ENCODE measurements at regions not wholly inside any gene's neighbourhood (a gene's known extent, or its start where the extent isn't known, plus 50 kb on each side); places are given as distances from the start of the nearest gene placed in this dataset.

DNA sequence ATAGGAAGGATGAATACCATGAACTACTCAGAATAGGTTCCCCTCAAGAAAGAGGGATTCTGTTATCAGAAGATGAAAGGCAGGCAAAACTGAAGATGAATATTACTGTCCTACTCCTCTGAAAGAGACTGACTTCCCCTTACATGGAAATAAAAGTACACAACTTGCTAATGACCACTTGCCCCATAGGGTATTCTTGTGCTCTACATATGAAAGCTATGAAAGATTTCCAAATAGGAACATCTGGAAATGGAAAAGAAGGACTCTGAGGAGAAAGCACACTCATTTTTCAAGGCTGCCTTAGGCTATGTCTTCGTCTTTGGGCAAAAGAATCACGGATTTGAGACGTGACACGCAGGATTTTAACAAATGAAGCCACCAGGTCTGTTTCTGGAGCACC lies 170.1 kb upstream of the DAB1 start:
- TF ChIP-seq SIN3A (IDR thresholded peaks at IDR 0.05; ENCODE audit: borderline replicate concordance, insufficient read depth, low read length): no peak
- TF ChIP-seq, protein P1, sequence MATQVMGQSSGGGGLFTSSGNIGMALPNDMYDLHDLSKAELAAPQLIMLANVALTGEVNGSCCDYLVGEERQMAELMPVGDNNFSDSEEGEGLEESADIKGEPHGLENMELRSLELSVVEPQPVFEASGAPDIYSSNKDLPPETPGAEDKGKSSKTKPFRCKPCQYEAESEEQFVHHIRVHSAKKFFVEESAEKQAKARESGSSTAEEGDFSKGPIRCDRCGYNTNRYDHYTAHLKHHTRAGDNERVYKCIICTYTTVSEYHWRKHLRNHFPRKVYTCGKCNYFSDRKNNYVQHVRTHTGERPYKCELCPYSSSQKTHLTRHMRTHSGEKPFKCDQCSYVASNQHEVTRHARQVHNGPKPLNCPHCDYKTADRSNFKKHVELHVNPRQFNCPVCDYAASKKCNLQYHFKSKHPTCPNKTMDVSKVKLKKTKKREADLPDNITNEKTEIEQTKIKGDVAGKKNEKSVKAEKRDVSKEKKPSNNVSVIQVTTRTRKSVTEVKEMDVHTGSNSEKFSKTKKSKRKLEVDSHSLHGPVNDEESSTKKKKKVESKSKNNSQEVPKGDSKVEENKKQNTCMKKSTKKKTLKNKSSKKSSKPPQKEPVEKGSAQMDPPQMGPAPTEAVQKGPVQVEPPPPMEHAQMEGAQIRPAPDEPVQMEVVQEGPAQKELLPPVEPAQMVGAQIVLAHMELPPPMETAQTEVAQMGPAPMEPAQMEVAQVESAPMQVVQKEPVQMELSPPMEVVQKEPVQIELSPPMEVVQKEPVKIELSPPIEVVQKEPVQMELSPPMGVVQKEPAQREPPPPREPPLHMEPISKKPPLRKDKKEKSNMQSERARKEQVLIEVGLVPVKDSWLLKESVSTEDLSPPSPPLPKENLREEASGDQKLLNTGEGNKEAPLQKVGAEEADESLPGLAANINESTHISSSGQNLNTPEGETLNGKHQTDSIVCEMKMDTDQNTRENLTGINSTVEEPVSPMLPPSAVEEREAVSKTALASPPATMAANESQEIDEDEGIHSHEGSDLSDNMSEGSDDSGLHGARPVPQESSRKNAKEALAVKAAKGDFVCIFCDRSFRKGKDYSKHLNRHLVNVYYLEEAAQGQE (IDR thresholded peaks at IDR 0.05; ENCODE audit: insufficient read depth in 1 of 2, low read depth in 2 of 2, low read length in 2 of 2): no peak
- TF ChIP-seq FOXP2 (optimal IDR thresholded peaks at IDR 0.05; ENCODE audit: borderline replicate concordance, extremely low read depth, extremely low read length, insufficient read depth): no peak
- no peak for TF ChIP-seq POLR2AphosphoS5 (IDR thresholded peaks at IDR 0.05; ENCODE audit: low read depth, low read length)
- no peak for TF ChIP-seq TAF1 (IDR thresholded peaks at IDR 0.05; ENCODE audit: borderline replicate concordance, insufficient read depth, low read length)

- TF ChIP-seq TAF1 (IDR thresholded peaks at IDR 0.05; ENCODE audit: borderline replicate concordance, insufficient read depth, low read length): no peak
- no peak for TF ChIP-seq FOXP2 (optimal IDR thresholded peaks at IDR 0.05; ENCODE audit: borderline replicate concordance, extremely low read depth, extremely low read length, insufficient read depth)
- TF ChIP-seq POLR2AphosphoS5 (IDR thresholded peaks at IDR 0.05; ENCODE audit: low read depth, low read length): no peak
- TF ChIP-seq, protein P1 (IDR thresholded peaks at IDR 0.05; ENCODE audit: insufficient read depth in 1 of 2, low read depth in 2 of 2, low read length in 2 of 2): no peak
- TF ChIP-seq SIN3A (IDR thresholded peaks at IDR 0.05; ENCODE audit: borderline replicate concordance, insufficient read depth, low read length): no peak
Observed at GRCh38 chr1:57591842-57592241, 168.0 kb upstream of the DAB1 start.

GRCh38 chr1:57590978-57591377 lies 167.1 kb upstream of the DAB1 start:
- TF ChIP-seq TAF1 (IDR thresholded peaks at IDR 0.05; ENCODE audit: borderline replicate concordance, insufficient read depth, low read length): no peak
- TF ChIP-seq POLR2AphosphoS5 (IDR thresholded peaks at IDR 0.05; ENCODE audit: low read depth, low read length): no peak
- no peak for TF ChIP-seq FOXP2 (optimal IDR thresholded peaks at IDR 0.05; ENCODE audit: borderline replicate concordance, extremely low read depth, extremely low read length, insufficient read depth)
- TF ChIP-seq SIN3A (IDR thresholded peaks at IDR 0.05; ENCODE audit: borderline replicate concordance, insufficient read depth, low read length): no peak
- TF ChIP-seq, protein P1 (IDR thresholded peaks at IDR 0.05; ENCODE audit: insufficient read depth in 1 of 2, low read depth in 2 of 2, low read length in 2 of 2): no peak

DNA sequence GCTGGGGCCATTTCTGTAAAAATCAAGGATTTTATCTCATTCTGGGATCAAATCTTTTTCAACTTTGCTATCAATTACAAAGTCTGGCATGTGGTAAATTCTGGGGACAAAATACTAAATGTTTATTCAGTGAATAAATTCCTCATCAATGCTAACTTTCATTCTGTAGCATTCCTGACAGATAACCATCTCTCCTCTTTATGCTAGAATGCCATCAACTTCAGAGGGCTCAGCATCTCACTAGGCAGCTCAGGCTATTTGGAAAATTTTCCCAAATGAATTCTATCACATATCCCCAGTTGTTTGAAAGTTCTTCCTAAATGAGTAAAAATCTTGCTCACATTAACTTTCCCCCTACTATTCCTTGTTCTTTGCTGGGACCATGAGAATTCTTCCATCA lies 163.0 kb upstream of the DAB1 start:
- no peak for TF ChIP-seq POLR2AphosphoS5 (IDR thresholded peaks at IDR 0.05; ENCODE audit: low read depth, low read length)
- TF ChIP-seq SIN3A (IDR thresholded peaks at IDR 0.05; ENCODE audit: borderline replicate concordance, insufficient read depth, low read length): no peak
- TF ChIP-seq, protein P1 (IDR thresholded peaks at IDR 0.05; ENCODE audit: insufficient read depth in 1 of 2, low read depth in 2 of 2, low read length in 2 of 2): no peak
- TF ChIP-seq TAF1 (IDR thresholded peaks at IDR 0.05; ENCODE audit: borderline replicate concordance, insufficient read depth, low read length): no peak
- TF ChIP-seq FOXP2 (optimal IDR thresholded peaks at IDR 0.05; ENCODE audit: borderline replicate concordance, extremely low read depth, extremely low read length, insufficient read depth): no peak

DNA sequence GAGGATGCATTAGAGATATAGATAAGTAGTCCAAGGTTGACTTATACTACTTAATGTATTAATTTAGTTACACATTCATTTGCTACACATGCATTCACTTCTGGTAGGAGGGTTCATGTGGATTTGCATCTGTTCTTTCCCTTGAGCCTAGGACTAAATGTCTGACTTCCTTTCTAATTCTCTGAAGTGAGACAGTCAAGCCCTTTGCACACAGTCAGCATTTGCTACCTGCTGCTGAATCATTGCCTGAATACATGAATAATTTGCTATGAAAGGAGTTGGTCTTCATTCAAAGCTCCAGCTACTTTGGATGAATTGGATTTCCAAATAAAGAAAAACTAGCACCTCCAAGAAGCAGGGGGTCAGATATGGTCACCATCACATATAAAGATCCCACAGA lies 154.8 kb upstream of the DAB1 start:
- no peak for TF ChIP-seq SIN3A (IDR thresholded peaks at IDR 0.05; ENCODE audit: borderline replicate concordance, insufficient read depth, low read length)
- no peak for TF ChIP-seq POLR2AphosphoS5 (IDR thresholded peaks at IDR 0.05; ENCODE audit: low read depth, low read length)
- TF ChIP-seq, protein P1 (IDR thresholded peaks at IDR 0.05; ENCODE audit: insufficient read depth in 1 of 2, low read depth in 2 of 2, low read length in 2 of 2): no peak
- TF ChIP-seq FOXP2 (optimal IDR thresholded peaks at IDR 0.05; ENCODE audit: borderline replicate concordance, extremely low read depth, extremely low read length, insufficient read depth): no peak
- no peak for TF ChIP-seq TAF1 (IDR thresholded peaks at IDR 0.05; ENCODE audit: borderline replicate concordance, insufficient read depth, low read length)
